ENCODE measurements at regions not wholly inside any gene's neighbourhood (a gene's known extent, or its start where the extent isn't known, plus 50 kb on each side); places are given as distances from the start of the nearest gene placed in this dataset.

DNA sequence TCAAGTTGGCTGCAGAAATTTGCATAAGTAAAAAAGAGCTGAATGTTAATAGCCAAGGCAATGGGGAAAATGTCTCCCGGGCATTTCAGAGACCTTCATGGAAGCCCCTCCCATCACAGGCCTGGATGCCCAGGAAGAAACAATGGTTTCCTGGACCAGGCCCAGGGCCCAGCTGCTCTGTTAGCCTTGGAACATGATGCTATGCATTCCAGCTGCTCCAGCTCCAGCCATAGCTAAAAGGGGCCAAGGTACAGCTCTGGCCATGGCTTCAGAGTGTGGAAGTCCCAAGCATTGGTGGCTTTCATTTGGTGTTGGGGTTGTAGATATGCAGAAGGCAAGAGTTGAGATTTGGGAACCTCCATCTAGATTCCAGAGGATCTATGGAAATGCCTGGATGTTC, 508.3 kb downstream of the SPRY1 start:
- TF ChIP-seq, protein P1, sequence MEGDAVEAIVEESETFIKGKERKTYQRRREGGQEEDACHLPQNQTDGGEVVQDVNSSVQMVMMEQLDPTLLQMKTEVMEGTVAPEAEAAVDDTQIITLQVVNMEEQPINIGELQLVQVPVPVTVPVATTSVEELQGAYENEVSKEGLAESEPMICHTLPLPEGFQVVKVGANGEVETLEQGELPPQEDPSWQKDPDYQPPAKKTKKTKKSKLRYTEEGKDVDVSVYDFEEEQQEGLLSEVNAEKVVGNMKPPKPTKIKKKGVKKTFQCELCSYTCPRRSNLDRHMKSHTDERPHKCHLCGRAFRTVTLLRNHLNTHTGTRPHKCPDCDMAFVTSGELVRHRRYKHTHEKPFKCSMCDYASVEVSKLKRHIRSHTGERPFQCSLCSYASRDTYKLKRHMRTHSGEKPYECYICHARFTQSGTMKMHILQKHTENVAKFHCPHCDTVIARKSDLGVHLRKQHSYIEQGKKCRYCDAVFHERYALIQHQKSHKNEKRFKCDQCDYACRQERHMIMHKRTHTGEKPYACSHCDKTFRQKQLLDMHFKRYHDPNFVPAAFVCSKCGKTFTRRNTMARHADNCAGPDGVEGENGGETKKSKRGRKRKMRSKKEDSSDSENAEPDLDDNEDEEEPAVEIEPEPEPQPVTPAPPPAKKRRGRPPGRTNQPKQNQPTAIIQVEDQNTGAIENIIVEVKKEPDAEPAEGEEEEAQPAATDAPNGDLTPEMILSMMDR (IDR thresholded peaks at IDR 0.05): no peak
- TF ChIP-seq EZH2 (IDR thresholded peaks at IDR 0.05; ENCODE audit: borderline replicate concordance, insufficient read depth, low read depth, low read length, poor library complexity, severe bottlenecking): no peak

Data from B cell (primary cell).